HG03175 (cell line): ENCODE measurements at regions not wholly inside any gene's neighbourhood (a gene's known extent, or its start where the extent isn't known, plus 50 kb on each side); places are given as distances from the start of the nearest gene placed in this dataset.
"Not testable (repeated sequence)": the region's sequence is repeated elsewhere in the genome, so short reads cannot be mapped to it uniquely, and the experiment has no call there.

Experiments used
- ATAC-seq: cut with Tn5 transposase; IDR thresholded peaks from one replicate; pipeline ENCODE4 v1.9.1; 2021; ENCODE audit warnings: mild to moderate bottlenecking, moderate library complexity; ENCODE audit not compliant: unreplicated experiment

- ATAC-seq = no peak
These were observed 1204.7 kb downstream of the BRD1 start for GRCh38 chr22:48622891-48623545.

GRCh38 chr22:48621085-48621484, 1206.6 kb downstream of the BRD1 start:
- ATAC-seq = no peak

- ATAC-seq = not testable (repeated sequence)
These were observed 1207.2 kb downstream of the BRD1 start for GRCh38 chr22:48620460-48620859.

- no peak for ATAC-seq
These were observed 1208.0 kb downstream of the BRD1 start for GRCh38 chr22:48619721-48620120.

GRCh38 chr22:48618326-48618725, 1209.3 kb downstream of the BRD1 start:
- no peak for ATAC-seq

- no peak for ATAC-seq
These were observed 1211.0 kb downstream of the BRD1 start for GRCh38 chr22:48616656-48617055.

- no peak for ATAC-seq
These were observed 1212.3 kb downstream of the BRD1 start for GRCh38 chr22:48615171-48616008.

GRCh38 chr22:48613566-48614200, 1214.0 kb downstream of the BRD1 start:
- ATAC-seq = no peak

- ATAC-seq = no peak
These were observed 1215.3 kb downstream of the BRD1 start for GRCh38 chr22:48612077-48612995.

- no peak for ATAC-seq
These were observed 1218.3 kb downstream of the BRD1 start for GRCh38 chr22:48609279-48609865.

- no peak for ATAC-seq
These were observed 1219.6 kb downstream of the BRD1 start for GRCh38 chr22:48607901-48608662.

- ATAC-seq = no peak
These were observed 1220.9 kb downstream of the BRD1 start for GRCh38 chr22:48606684-48607307.

- no peak for ATAC-seq
These were observed 1221.7 kb downstream of the BRD1 start for GRCh38 chr22:48605856-48606481.

- ATAC-seq = no peak
These were observed 1222.5 kb downstream of the BRD1 start for GRCh38 chr22:48605125-48605524.

GRCh38 chr22:48603621-48604320, 1223.9 kb downstream of the BRD1 start:
- no peak for ATAC-seq

GRCh38 chr22:48602805-48603518, 1224.7 kb downstream of the BRD1 start:
- no peak for ATAC-seq

GRCh38 chr22:48600681-48601080, 1227.0 kb downstream of the BRD1 start:
- ATAC-seq = no peak

- ATAC-seq = no peak
These were observed 1227.5 kb downstream of the BRD1 start for GRCh38 chr22:48600171-48600570.
